ACC112 (cell line): ENCODE measurements at regions not wholly inside any gene's neighbourhood (a gene's known extent, or its start where the extent isn't known, plus 50 kb on each side); places are given as distances from the start of the nearest gene placed in this dataset.
"Not testable (repeated sequence)": the region's sequence is repeated elsewhere in the genome, so short reads cannot be mapped to it uniquely, and the experiment has no call there.

Source experiments
- H2AFZ ChIP-seq: fragments of 200-600 bp; sonication (generic); one replicate; pipeline ENCODE4 v1.6.0; 2017; ENCODE audit warnings: antibody characterized with exemption, low read length; ENCODE audit not compliant: unreplicated experiment
- H3K27ac ChIP-seq: fragments of 200-600 bp; sonication (generic); 2 replicates; pipeline ENCODE4 v1.5.1; 2014; ENCODE audit warnings: low read depth, mild to moderate bottlenecking, antibody characterized with exemption, low read length, moderate library complexity
- H3K27me3 ChIP-seq: fragments of 200-600 bp; sonication (generic); 2 replicates; pipeline ENCODE4 v1.6.1; 2014; ENCODE audit warnings: mild to moderate bottlenecking, antibody characterized with exemption, low read length, moderate library complexity, mixed read lengths; ENCODE audit not compliant: insufficient read depth
- H3K36me3 ChIP-seq: fragments of 200-600 bp; sonication (generic); 2 replicates; pipeline ENCODE4 v1.6.1; 2016; ENCODE audit warnings: mild to moderate bottlenecking, antibody characterized with exemption, low read length, moderate library complexity, mixed read lengths; ENCODE audit not compliant: insufficient read depth
- H3K4me1 ChIP-seq: fragments of 200-600 bp; sonication (generic); one replicate; pipeline ENCODE4 v1.6.1; 2016; ENCODE audit warnings: low read length, mixed read lengths; ENCODE audit not compliant: insufficient read depth, unreplicated experiment, control insufficient read depth
- H3K4me3 ChIP-seq: fragments of 200-600 bp; sonication (generic); 2 replicates; pipeline ENCODE4 v1.5.1; 2014; ENCODE audit warnings: mild to moderate bottlenecking, low read depth, low read length
- H3K79me2 ChIP-seq: fragments of 200-600 bp; sonication (generic); one replicate; pipeline ENCODE4 v1.6.0; 2016; ENCODE audit warnings: low read length; ENCODE audit not compliant: control insufficient read depth, unreplicated experiment, insufficient read depth

DNA sequence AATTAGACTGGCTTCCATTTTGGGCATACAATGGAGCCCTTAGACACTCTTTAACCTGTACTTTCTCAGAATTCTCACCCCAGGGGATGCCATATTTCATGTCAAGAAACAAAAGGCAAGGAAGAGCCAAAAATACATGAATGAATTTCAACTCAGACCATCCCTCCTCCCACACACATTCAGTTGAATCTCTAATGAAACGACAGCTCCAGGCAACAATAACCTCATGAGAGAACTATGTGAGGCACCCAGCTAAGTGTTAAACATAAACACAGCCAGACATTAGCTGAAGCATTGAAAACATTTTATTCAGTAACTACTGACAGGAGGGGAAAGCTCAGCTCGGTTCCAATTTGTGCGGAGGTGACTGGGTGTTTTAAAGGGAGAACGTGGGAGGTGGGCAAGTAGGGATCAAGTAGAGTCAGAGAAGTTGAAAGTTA is 1359.1 kb upstream of the CDH9 start:
- Histone ChIP-seq H3K27ac (no peak overlapping the region), H3K4me1 (no peaks in the 10 kb centered on the region), H3K36me3 (no peaks in the 10 kb centered on the region), H3K4me3 (no peak overlapping the region), H3K79me2 (no peaks in the 10 kb centered on the region), H3K27me3 (no peaks in the 10 kb centered on the region), H2AFZ (no peak overlapping the region)

DNA sequence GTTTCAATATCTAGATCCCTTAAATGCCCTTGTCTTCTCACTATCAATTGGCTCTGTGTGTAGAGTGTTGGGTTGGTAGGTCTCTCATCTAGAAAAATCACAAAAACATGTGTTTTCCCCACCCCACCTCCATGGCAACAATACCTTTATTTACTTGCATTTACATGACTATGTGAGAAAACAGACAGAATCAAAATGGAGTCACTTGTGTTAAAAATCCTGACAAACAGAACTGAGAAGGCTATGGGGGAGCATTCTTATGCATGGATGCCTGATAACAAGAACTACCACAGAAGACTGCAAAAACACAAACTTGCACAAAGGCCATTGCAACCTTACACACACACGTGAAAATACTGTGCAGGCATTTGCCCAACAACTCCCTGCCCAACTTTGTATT is 1352.9 kb upstream of the CDH9 start:
- Histone ChIP-seq H3K79me2 (no peaks in the 10 kb centered on the region), H3K4me1 (no peaks in the 10 kb centered on the region), H3K4me3 (no peak overlapping the region), H3K36me3 (no peaks in the 10 kb centered on the region), H3K27me3 (no peaks in the 10 kb centered on the region), H3K27ac (no peak overlapping the region), H2AFZ (no peak overlapping the region)

DNA sequence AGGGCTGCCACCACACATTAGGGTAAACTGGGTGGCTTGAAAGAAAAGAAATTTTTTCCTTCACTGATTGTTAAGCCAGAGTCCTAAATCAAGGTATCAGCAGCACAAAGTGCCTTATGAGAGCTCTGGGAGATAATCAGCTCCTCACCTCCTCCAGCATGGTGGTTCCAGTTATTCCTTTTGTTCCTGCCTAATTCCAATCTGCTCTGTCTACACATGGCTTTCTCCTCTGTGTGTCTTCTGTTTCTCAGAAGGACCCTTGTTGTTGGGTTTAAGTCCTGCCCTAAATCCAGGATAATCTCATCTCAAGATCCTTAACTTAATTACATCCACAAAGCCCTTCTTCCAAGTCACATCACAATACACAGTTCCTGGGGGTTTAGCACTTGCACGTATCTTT is 1352.0 kb upstream of the CDH9 start:
- H3K4me3 ChIP-seq: no peak overlapping the region
- H3K79me2 ChIP-seq: no peaks in the 10 kb centered on the region
- no peak overlapping the region for H2AFZ ChIP-seq
- H3K4me1 ChIP-seq: no peaks in the 10 kb centered on the region
- no peaks in the 10 kb centered on the region for H3K36me3 ChIP-seq
- no peak overlapping the region for H3K27ac ChIP-seq
- no peaks in the 10 kb centered on the region for H3K27me3 ChIP-seq

DNA sequence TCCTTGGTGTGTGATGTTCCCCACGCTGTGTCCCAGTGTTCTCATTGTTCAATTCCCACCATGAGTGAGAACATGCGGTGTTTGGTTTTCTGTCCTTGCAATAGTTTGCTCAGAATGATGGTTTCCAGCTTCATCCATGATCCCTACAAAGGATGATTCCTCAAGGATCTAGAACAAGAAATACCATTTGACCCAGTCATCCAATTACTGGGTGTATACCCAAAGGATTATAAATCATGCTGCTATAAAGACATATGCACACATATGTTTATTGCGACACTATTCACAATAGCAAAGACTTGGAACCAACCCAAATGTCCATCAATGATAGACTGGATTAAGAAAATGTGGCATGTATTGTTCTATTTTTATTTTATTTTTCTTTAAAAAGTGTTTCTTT is 1351.3 kb upstream of the CDH9 start:
- H3K27ac ChIP-seq, H3K36me3 ChIP-seq, H3K79me2 ChIP-seq, H3K27me3 ChIP-seq, H3K4me3 ChIP-seq, H2AFZ ChIP-seq, H3K4me1 ChIP-seq: not testable (repeated sequence)

DNA sequence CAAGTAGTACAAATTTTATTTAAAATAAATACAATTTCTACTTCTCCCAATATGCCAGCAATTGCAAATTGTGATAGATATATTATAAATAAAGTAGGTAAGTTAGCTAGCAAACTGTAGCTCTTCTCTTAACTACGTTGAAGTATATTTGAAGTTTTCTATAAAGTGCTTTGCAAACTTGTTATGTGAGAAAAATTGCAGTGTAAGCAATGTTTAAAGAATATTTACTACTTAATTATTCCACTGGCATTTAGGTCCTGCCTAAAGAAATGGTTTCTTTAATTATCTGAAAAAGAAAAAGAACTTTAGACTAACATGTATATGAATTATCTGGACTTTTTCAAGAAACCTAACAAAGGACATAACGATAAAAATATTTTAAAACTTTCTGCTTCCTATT is 1350.0 kb upstream of the CDH9 start:
- Histone ChIP-seq H3K4me1 (no peaks in the 10 kb centered on the region), H3K27ac (no peak overlapping the region), H2AFZ (no peak overlapping the region), H3K27me3 (no peaks in the 10 kb centered on the region), H3K79me2 (no peaks in the 10 kb centered on the region), H3K36me3 (no peaks in the 10 kb centered on the region), H3K4me3 (no peak overlapping the region)

DNA sequence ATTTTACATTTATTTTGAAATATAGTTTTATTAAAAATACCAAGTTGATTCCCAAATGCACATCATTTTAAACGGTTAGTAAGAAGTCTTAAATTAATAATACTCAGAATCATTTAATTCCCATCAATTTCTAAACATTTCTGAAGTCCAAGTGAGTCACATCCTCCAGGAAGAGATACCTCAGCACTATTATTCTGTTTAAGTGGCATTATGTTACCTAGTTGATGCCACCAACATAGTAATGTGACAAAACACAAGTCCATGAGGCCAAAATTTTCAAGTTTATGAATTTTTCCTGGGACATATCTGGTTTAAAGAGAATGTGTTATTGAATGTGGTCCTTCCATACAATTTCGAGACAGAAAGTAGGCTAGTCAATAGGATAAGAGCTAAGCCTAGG is 1348.3 kb upstream of the CDH9 start:
- no peaks in the 10 kb centered on the region for H3K79me2 ChIP-seq
- no peak overlapping the region for H3K4me3 ChIP-seq
- no peaks in the 10 kb centered on the region for H3K36me3 ChIP-seq
- H3K27ac ChIP-seq: no peak overlapping the region
- H3K27me3 ChIP-seq: no peaks in the 10 kb centered on the region
- no peaks in the 10 kb centered on the region for H3K4me1 ChIP-seq
- no peak overlapping the region for H2AFZ ChIP-seq

DNA sequence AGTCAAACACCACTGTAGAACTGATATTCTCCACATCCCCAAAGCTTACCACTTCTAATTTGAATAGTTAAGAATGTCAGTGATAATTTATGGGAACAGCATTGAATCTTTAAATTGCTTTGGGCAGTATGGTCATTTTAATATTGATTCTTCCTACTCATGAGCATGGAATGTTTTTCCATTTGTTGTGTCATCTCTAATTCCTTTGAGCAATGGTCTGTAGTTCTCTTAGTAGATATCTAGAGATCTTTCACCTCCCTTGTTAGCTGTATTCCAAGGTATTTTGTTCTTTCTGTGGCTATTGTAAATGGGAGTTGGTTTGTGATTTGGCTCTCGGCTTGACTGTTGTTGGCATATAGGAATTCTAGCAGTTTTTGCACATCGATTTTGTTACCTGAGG is 1341.8 kb upstream of the CDH9 start:
- Histone ChIP-seq H3K4me1 (no peaks in the 10 kb centered on the region), H3K4me3 (no peak overlapping the region), H3K36me3 (no peaks in the 10 kb centered on the region), H3K79me2 (no peaks in the 10 kb centered on the region), H2AFZ (no peak overlapping the region), H3K27me3 (no peaks in the 10 kb centered on the region), H3K27ac (no peak overlapping the region)

DNA sequence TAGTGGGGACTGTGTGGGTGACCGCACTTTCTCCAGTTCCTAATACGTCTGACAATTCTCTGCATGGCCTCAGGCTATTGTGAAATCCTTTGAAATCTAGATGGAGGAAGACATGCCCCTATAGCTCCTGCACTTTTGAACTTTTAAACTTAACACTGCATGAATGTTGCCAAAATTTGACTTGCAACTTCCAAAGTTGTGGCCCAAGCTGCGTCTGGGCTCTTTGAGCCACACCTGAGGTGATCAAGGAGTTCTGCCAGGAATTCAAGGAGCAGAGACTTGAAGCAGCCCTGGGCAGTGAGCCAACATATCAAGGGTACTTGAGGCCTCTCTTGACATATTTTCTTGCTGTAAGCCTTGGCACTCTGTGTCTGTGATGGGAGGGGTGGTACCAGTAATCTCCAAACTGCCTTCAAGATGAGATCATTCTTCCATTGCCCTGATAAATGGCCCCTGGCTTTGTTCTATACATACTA is 1336.1 kb upstream of the CDH9 start:
- Histone ChIP-seq H3K36me3 (no peaks in the 10 kb centered on the region), H3K27ac (no peak overlapping the region), H3K79me2 (no peaks in the 10 kb centered on the region), H3K4me1 (no peaks in the 10 kb centered on the region), H2AFZ (no peak overlapping the region), H3K4me3 (no peak overlapping the region), H3K27me3 (no peaks in the 10 kb centered on the region)

GRCh38 chr5:28370896-28371295 is 1332.5 kb upstream of the CDH9 start:
- Histone ChIP-seq H3K27me3 (no peaks in the 10 kb centered on the region), H3K4me3 (no peak overlapping the region), H2AFZ (no peak overlapping the region), H3K4me1 (no peaks in the 10 kb centered on the region), H3K27ac (no peak overlapping the region), H3K79me2 (no peaks in the 10 kb centered on the region), H3K36me3 (no peaks in the 10 kb centered on the region)

DNA sequence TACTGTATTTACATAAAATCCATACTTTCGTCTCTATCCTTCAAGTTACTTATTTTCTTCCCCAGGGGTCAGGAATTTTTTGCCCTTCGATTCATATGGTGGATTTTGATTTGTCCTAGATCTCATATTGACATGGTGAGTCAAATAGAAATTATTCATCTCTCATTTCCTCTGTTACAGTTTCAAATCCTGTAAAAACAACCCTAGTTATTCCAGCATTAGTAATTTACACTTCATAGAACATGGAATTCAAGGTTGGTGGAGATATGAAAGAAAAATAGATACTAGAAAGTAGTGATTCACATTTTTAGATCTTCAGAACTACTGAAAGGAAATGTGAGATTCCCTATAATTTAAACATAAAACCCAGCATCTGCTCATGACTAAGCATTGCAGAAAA is 1331.0 kb upstream of the CDH9 start:
- Histone ChIP-seq H3K27me3 (no peaks in the 10 kb centered on the region), H3K4me3 (no peak overlapping the region), H3K79me2 (no peaks in the 10 kb centered on the region), H3K36me3 (no peaks in the 10 kb centered on the region), H2AFZ (no peak overlapping the region), H3K4me1 (no peaks in the 10 kb centered on the region), H3K27ac (no peak overlapping the region)

GRCh38 chr5:28355831-28356230 is 1317.4 kb upstream of the CDH9 start:
- Histone ChIP-seq H3K4me1 (no peaks in the 10 kb centered on the region), H2AFZ (no peak overlapping the region), H3K4me3 (no peak overlapping the region), H3K36me3 (no peaks in the 10 kb centered on the region), H3K27ac (no peak overlapping the region), H3K79me2 (no peaks in the 10 kb centered on the region), H3K27me3 (no peaks in the 10 kb centered on the region)
